ENCODE measurements at regions not wholly inside any gene's neighbourhood (a gene's known extent, or its start where the extent isn't known, plus 50 kb on each side); places are given as distances from the start of the nearest gene placed in this dataset.

DNA sequence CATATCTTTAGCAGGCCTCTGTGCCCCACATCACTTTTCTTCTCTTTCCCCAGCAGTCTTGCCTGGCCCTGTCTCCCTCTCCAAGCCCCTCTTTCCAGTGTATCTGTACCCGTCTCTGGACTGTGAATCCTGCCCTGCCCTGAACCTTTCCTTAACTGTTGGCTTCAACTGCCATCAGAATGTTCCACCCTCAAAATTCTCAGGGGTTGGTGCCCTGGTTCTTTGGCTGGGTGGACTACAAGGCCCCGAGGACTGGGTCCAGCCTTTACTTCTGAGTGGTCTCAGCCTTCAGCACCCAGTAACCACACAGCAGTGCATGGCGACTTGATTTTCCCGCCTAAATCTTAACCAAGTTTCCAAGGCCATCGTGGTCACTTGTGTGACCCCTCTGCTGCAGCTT, 333.5 kb upstream of the RGMA start:
- no peak for ATAC-seq
- Histone ChIP-seq H3K4me1 (ENCODE audit: control insufficient read depth in 1 of 2, insufficient read depth in 2 of 2, low read length in 2 of 2) (peaks cover 0 to under 1% of the 10 kb centered on the region in 2 experiments; a peak in 1 of 4 replicates), H3K27ac (ENCODE audit: low read depth, low read length) (no peak overlapping the region), H3K79me2 (ENCODE audit: insufficient read depth, low read length) (no peaks in the 10 kb centered on the region), H3K36me3 (ENCODE audit: control insufficient read depth in 1 of 2, insufficient read depth in 2 of 2, low read length in 2 of 2) (no peaks in the 10 kb centered on the region), H2AFZ (ENCODE audit: low read depth, low read length, poor library complexity, severe bottlenecking) (no peak overlapping the region), H3K9me3 (ENCODE audit: control insufficient read depth in 1 of 2, insufficient read depth in 1 of 2, low read depth in 1 of 2, low read length in 2 of 2) (no peaks in the 10 kb centered on the region), H3K4me3 (replicated peaks in 1 of 2; ENCODE audit: low read depth in 1 of 2, low read length in 2 of 2) (no peak overlapping the region), H3K9me2 (ENCODE audit: insufficient read depth) (no peaks in the 10 kb centered on the region), H3K4me2 (ENCODE audit: low read length) (no peak overlapping the region), H4K20me1 (ENCODE audit: insufficient read depth) (no peaks in the 10 kb centered on the region), H3K9ac (ENCODE audit: low read length) (no peak overlapping the region), H3K27me3 (ENCODE audit: insufficient read depth, low read length) (no peaks in the 10 kb centered on the region)
- intact Hi-C loops (cut with micrococcal nuclease), result no loop called here
- ChIA-PET POLR2A (no interaction called here), CTCF (no interaction called here), RAD21 (ENCODE audit: low non-redundant PET in 1 of 2, low total read pairs in 2 of 2, uncharacterized antibody in 2 of 2, unreplicated experiment in 2 of 2) (no interaction called here)
- TF ChIP-seq, protein P1, sequence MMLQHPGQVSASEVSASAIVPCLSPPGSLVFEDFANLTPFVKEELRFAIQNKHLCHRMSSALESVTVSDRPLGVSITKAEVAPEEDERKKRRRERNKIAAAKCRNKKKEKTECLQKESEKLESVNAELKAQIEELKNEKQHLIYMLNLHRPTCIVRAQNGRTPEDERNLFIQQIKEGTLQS (IDR thresholded peaks at IDR 0.05), result no peak
- no peak for DNase-seq (ENCODE audit: low read depth, low spot score)
- BruUV-seq (replicated peaks), result no TSS peak

DNA sequence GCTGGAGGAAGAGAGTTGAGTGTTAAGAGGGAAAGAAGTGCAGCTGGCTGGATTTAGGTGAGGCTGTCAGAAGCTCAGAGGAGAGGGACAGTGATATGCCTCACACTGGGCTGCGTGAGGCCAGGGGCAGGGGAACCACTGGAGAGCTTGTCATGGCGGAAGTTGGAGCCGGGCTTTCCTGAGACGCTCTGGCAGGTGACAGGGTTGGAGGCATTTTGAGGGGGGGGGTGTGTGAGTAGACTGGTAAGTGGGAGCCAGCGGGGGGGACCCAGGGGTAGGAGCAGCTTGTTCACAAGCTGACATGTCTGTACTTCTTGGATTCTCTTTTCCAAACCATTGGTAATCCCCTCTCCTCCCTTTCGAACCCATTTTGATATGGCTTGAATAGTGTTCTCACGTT, 331.5 kb upstream of the RGMA start:
- H3K79me2 ChIP-seq (ENCODE audit: insufficient read depth, low read length), result no peaks in the 10 kb centered on the region
- H4K20me1 ChIP-seq (ENCODE audit: insufficient read depth), result no peaks in the 10 kb centered on the region
- no TSS peak for BruUV-seq (replicated peaks)
- H3K27me3 ChIP-seq (ENCODE audit: insufficient read depth, low read length), result peaks cover 11% of the 10 kb centered on the region; the same call in 1 of the 2 replicates
- H3K4me3 ChIP-seq (replicated peaks in 1 of 2; ENCODE audit: low read depth in 1 of 2, low read length in 2 of 2), result no peak overlapping the region
- H2AFZ ChIP-seq (ENCODE audit: low read depth, low read length, poor library complexity, severe bottlenecking), result no peak overlapping the region
- H3K27ac ChIP-seq (ENCODE audit: low read depth, low read length), result no peak overlapping the region
- intact Hi-C loops (cut with micrococcal nuclease), result no loop called here
- H3K36me3 ChIP-seq (ENCODE audit: control insufficient read depth in 1 of 2, insufficient read depth in 2 of 2, low read length in 2 of 2), result no peaks in the 10 kb centered on the region
- H3K9me3 ChIP-seq (ENCODE audit: control insufficient read depth in 1 of 2, insufficient read depth in 1 of 2, low read depth in 1 of 2, low read length in 2 of 2), result no peaks in the 10 kb centered on the region
- no peak for TF ChIP-seq EZH2phosphoT487 (IDR thresholded peaks at IDR 0.05; ENCODE audit: borderline replicate concordance)
- no peak for TF ChIP-seq FOSL1 (IDR thresholded peaks at IDR 0.05; ENCODE audit: low read depth)
- no peak for TF ChIP-seq YY1 (IDR thresholded peaks at IDR 0.05; ENCODE audit: extremely low read depth, insufficient replicate concordance, low read depth, low read length)
- no peak for TF ChIP-seq SP1 (IDR thresholded peaks at IDR 0.05; ENCODE audit: low read depth)
- TF ChIP-seq, protein P1 (IDR thresholded peaks at IDR 0.05), result no peak
- no peak for TF ChIP-seq RAD21 (IDR thresholded peaks at IDR 0.05; ENCODE audit: low read depth)
- TF ChIP-seq ZBTB33 (IDR thresholded peaks at IDR 0.05; ENCODE audit: extremely low read depth, insufficient replicate concordance, low read length), result no peak
- no peak for TF ChIP-seq CBX3 (IDR thresholded peaks at IDR 0.05; ENCODE audit: low read depth)
- TF ChIP-seq REST (IDR thresholded peaks at IDR 0.05; ENCODE audit: low read depth), result no peak
- TF ChIP-seq EZH2 (IDR thresholded peaks at IDR 0.05), result no peak
- TF ChIP-seq, protein P2, sequence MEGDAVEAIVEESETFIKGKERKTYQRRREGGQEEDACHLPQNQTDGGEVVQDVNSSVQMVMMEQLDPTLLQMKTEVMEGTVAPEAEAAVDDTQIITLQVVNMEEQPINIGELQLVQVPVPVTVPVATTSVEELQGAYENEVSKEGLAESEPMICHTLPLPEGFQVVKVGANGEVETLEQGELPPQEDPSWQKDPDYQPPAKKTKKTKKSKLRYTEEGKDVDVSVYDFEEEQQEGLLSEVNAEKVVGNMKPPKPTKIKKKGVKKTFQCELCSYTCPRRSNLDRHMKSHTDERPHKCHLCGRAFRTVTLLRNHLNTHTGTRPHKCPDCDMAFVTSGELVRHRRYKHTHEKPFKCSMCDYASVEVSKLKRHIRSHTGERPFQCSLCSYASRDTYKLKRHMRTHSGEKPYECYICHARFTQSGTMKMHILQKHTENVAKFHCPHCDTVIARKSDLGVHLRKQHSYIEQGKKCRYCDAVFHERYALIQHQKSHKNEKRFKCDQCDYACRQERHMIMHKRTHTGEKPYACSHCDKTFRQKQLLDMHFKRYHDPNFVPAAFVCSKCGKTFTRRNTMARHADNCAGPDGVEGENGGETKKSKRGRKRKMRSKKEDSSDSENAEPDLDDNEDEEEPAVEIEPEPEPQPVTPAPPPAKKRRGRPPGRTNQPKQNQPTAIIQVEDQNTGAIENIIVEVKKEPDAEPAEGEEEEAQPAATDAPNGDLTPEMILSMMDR (IDR thresholded peaks at IDR 0.05 in 2 of 3, conservative IDR thresholded peaks at IDR 0.05 in 1 of 3; ENCODE audit: borderline replicate concordance in 1 of 3, insufficient read depth in 1 of 3, low read depth in 2 of 3, low read length in 2 of 3), result no peak
- H3K9me2 ChIP-seq (ENCODE audit: insufficient read depth), result no peaks in the 10 kb centered on the region
- H3K4me1 ChIP-seq (ENCODE audit: control insufficient read depth in 1 of 2, insufficient read depth in 2 of 2, low read length in 2 of 2), result no peaks in the 10 kb centered on the region
- H3K4me2 ChIP-seq (ENCODE audit: low read length), result no peak overlapping the region
- ATAC-seq, result no peak
- CTCF ChIA-PET, result no interaction called here
- no peak for DNase-seq (ENCODE audit: low read depth, low spot score)
- POLR2A ChIA-PET, result no interaction called here
- RAD21 ChIA-PET (ENCODE audit: low non-redundant PET in 1 of 2, low total read pairs in 2 of 2, uncharacterized antibody in 2 of 2, unreplicated experiment in 2 of 2), result no interaction called here
- H3K9ac ChIP-seq (ENCODE audit: low read length), result no peak overlapping the region
